GM12873 (cell line): ENCODE measurements at regions not wholly inside any gene's neighbourhood (a gene's known extent, or its start where the extent isn't known, plus 50 kb on each side); places are given as distances from the start of the nearest gene placed in this dataset.

Experiments used
- CTCF ChIP-seq: IDR thresholded peaks from 2 replicates; pipeline ENCODE4 v1.5.1; 2012; ENCODE audit warnings: low read depth, mild to moderate bottlenecking, moderate library complexity, low read length, control low read depth; ENCODE audit not compliant: insufficient read depth; ENCODE audit errors: missing control alignments

- no peak for TF ChIP-seq CTCF
These were observed 211.5 kb upstream of the FOXA2 start for GRCh38 chr20:22795871-22796270.

GRCh38 chr20:22796469-22797077 lies 212.2 kb upstream of the FOXA2 start:
- no peak for TF ChIP-seq CTCF

- no peak for TF ChIP-seq CTCF
These were observed 212.7 kb upstream of the FOXA2 start for GRCh38 chr20:22797103-22797502.

- TF ChIP-seq CTCF = no peak
These were observed 215.3 kb upstream of the FOXA2 start for GRCh38 chr20:22799687-22800086.

- no peak for TF ChIP-seq CTCF
These were observed 215.8 kb upstream of the FOXA2 start for GRCh38 chr20:22800129-22800528.

GRCh38 chr20:22801528-22801927 lies 217.2 kb upstream of the FOXA2 start:
- TF ChIP-seq CTCF = no peak

GRCh38 chr20:22802296-22802695 lies 217.9 kb upstream of the FOXA2 start:
- no peak for TF ChIP-seq CTCF

GRCh38 chr20:22805219-22805618 lies 220.8 kb upstream of the FOXA2 start:
- TF ChIP-seq CTCF = no peak
